OCI-M1 (cell line): ENCODE measurements at regions not wholly inside any gene's neighbourhood (a gene's known extent, or its start where the extent isn't known, plus 50 kb on each side); places are given as distances from the start of the nearest gene placed in this dataset.
A peak's percentile ranks its signal among the peaks of the same experiment; 100 is the strongest.

Source experiments
- DNase-seq: peaks from one replicate; lab custom pipeline; 2025; lab: John Stamatoyannopoulos, UW

- no peak for DNase-seq
These were observed 116.2 kb upstream of the CNTLN start for GRCh38 chr9:17018540-17019196.

GRCh38 chr9:17017931-17018491 is 116.8 kb upstream of the CNTLN start:
- no peak for DNase-seq

GRCh38 chr9:17013891-17014290 is 120.9 kb upstream of the CNTLN start:
- DNase-seq = no peak

GRCh38 chr9:17013010-17013409 is 121.8 kb upstream of the CNTLN start:
- DNase-seq = no peak

GRCh38 chr9:17011880-17012279 is 123.0 kb upstream of the CNTLN start:
- no peak for DNase-seq

GRCh38 chr9:17009071-17009470 is 125.8 kb upstream of the CNTLN start:
- no peak for DNase-seq

- DNase-seq = no peak
These were observed 129.6 kb upstream of the CNTLN start for GRCh38 chr9:17005056-17005823.

- DNase-seq = no peak
These were observed 130.3 kb upstream of the CNTLN start for GRCh38 chr9:17004500-17004899.

GRCh38 chr9:17003576-17004240 is 131.1 kb upstream of the CNTLN start:
- DNase-seq = no peak

GRCh38 chr9:16996901-16997491 is 126.5 kb upstream of the BNC2 start:
- peak; percentile 5 for DNase-seq

- no peak for DNase-seq
These were observed 121.7 kb upstream of the BNC2 start for GRCh38 chr9:16992138-16992537.

- DNase-seq = no peak
These were observed 116.6 kb upstream of the BNC2 start for GRCh38 chr9:16987026-16987425.

- DNase-seq = no peak
These were observed 116.1 kb upstream of the BNC2 start for GRCh38 chr9:16986556-16986955.

- DNase-seq = no peak
These were observed 115.3 kb upstream of the BNC2 start for GRCh38 chr9:16985559-16986348.

GRCh38 chr9:16982780-16983310 is 112.4 kb upstream of the BNC2 start:
- DNase-seq = no peak

- no peak for DNase-seq
These were observed 106.0 kb upstream of the BNC2 start for GRCh38 chr9:16976427-16976826.

GRCh38 chr9:16974436-16974835 is 104.0 kb upstream of the BNC2 start:
- no peak for DNase-seq

- DNase-seq = no peak
These were observed 99.9 kb upstream of the BNC2 start for GRCh38 chr9:16970321-16970720.

- DNase-seq = no peak
These were observed 93.8 kb upstream of the BNC2 start for GRCh38 chr9:16964228-16964627.

GRCh38 chr9:16960084-16960483 is 89.6 kb upstream of the BNC2 start:
- no peak for DNase-seq

GRCh38 chr9:16959391-16959790 is 88.9 kb upstream of the BNC2 start:
- no peak for DNase-seq
